IMR-90 (cell line): ENCODE measurements at regions not wholly inside any gene's neighbourhood (a gene's known extent, or its start where the extent isn't known, plus 50 kb on each side); places are given as distances from the start of the nearest gene placed in this dataset.

Source experiments
- ATAC-seq: fragments of 200-7000 bp; cut with Tn5 transposase; 2 replicates; pipeline ENCODE4 v1.9.1; 2020; ENCODE audit warnings: low read depth, mild to moderate bottlenecking, moderate library complexity
- BruUV-seq: library from RNA; stranded (reverse); fragments of 400-500 nt; replicated peaks from 2 replicates; lab custom pipeline; 2021; lab: Mats Ljungman, UMichigan
- CTCF ChIA-PET: fragments of 300-600 bp; formaldehyde crosslinking; extraction: SDS; loops from one replicate; lab custom pipeline; 2021; ENCODE audit warnings: antibody characterized with exemption; lab: Yijun Ruan, JAX
- POLR2A ChIA-PET: fragments of 300-600 bp; sonication (Branson Sonifier 250); formaldehyde crosslinking; loops from one replicate; lab custom pipeline; 2022; ENCODE audit warnings: antibody characterized with exemption; ENCODE audit not compliant: unreplicated experiment; lab: Charles Lee
- DNase-seq: peaks from one replicate; pipeline ENCODE4 v3.0.0; 2013
- H2AFZ ChIP-seq: replicated peaks from 2 replicates; pipeline ENCODE3; 2013; ENCODE audit warnings: low read length, mild to moderate bottlenecking; ENCODE audit not compliant: poor library complexity
- H2AK5ac ChIP-seq: 2 replicates; pipeline ENCODE4 v1.6.1; 2013; ENCODE audit warnings: low read depth, low read length, inconsistent platforms
- H2AK9ac ChIP-seq: replicated peaks from 2 replicates; pipeline ENCODE3; 2013; ENCODE audit warnings: mild to moderate bottlenecking, low read depth, low read length, moderate library complexity; ENCODE audit not compliant: poor library complexity
- H2BK120ac ChIP-seq: 2 replicates; pipeline ENCODE4 v1.6.1; 2013; ENCODE audit warnings: low read depth, low read length, inconsistent platforms
- H2BK15ac ChIP-seq: 3 replicates; pipeline ENCODE4 v1.6.1; 2013; ENCODE audit warnings: low read depth, low read length, inconsistent platforms
- H2BK20ac ChIP-seq: 2 replicates; pipeline ENCODE4 v1.6.1; 2013; ENCODE audit warnings: low read depth, mild to moderate bottlenecking, inconsistent platforms, low read length, moderate library complexity
- H2BK5ac ChIP-seq: 2 replicates; pipeline ENCODE4 v1.6.1; 2013; ENCODE audit warnings: mild to moderate bottlenecking, low read depth, low read length, inconsistent platforms; ENCODE audit not compliant: poor library complexity, severe bottlenecking
- H3K14ac ChIP-seq: replicated peaks from 2 replicates; pipeline ENCODE4 v1.6.1; 2013; ENCODE audit warnings: low read depth, low read length, inconsistent platforms
- H3K18ac ChIP-seq: 2 replicates; pipeline ENCODE4 v1.6.1; 2013; ENCODE audit warnings: low read depth, low read length, control low read depth
- H3K23ac ChIP-seq: 2 replicates; pipeline ENCODE4 v1.6.1; 2013; ENCODE audit warnings: low read depth, low read length, inconsistent platforms
- H3K27ac ChIP-seq: 2 replicates; pipeline ENCODE4 v1.5.1; 2013; ENCODE audit warnings: mild to moderate bottlenecking, control low read depth, low read length; ENCODE audit not compliant: insufficient read depth
- H3K27me3 ChIP-seq: 2 replicates; pipeline ENCODE4 v1.6.1; 2013; ENCODE audit warnings: low read length; ENCODE audit not compliant: control insufficient read depth, insufficient read depth
- H3K36me3 ChIP-seq: 2 replicates; pipeline ENCODE4 v1.6.1; 2013; ENCODE audit warnings: low read length, mixed read lengths; ENCODE audit not compliant: control insufficient read depth, insufficient read depth
- H3K4ac ChIP-seq: 2 replicates; pipeline ENCODE4 v1.6.1; 2013; ENCODE audit warnings: low read depth, low read length, inconsistent platforms
- H3K4me1 ChIP-seq: 2 replicates; pipeline ENCODE4 v1.6.1; 2013; ENCODE audit warnings: low read length, mixed read lengths; ENCODE audit not compliant: control insufficient read depth, insufficient read depth
- H3K4me2 ChIP-seq: 2 replicates; pipeline ENCODE4 v1.6.1; 2013; ENCODE audit warnings: low read depth, mild to moderate bottlenecking, control low read depth, low read length, moderate library complexity
- H3K4me3 ChIP-seq: 2 replicates; pipeline ENCODE4 v1.5.1; 2013; ENCODE audit warnings: low read depth, mild to moderate bottlenecking, control low read depth, low read length, moderate library complexity; ENCODE audit not compliant: insufficient read depth
- H3K56ac ChIP-seq: 2 replicates; pipeline ENCODE4 v1.6.1; 2013; ENCODE audit warnings: low read length, inconsistent platforms; ENCODE audit not compliant: insufficient read depth; ENCODE audit errors: extremely low read depth
- H3K79me1 ChIP-seq, 2 experiments: 2 replicates each; pipeline ENCODE4 v1.6.1; 2013; ENCODE audit warnings: low read length in 2 of 2, inconsistent platforms in 1 of 2, low read depth in 1 of 2
- H3K9ac ChIP-seq: 2 replicates; pipeline ENCODE4 v1.6.1; 2013; ENCODE audit warnings: low read depth, low read length, control low read depth
- H3K9me1 ChIP-seq: 2 replicates; pipeline ENCODE4 v1.6.1; 2013; ENCODE audit warnings: low read length, inconsistent platforms; ENCODE audit not compliant: insufficient read depth
- H3K9me3 ChIP-seq: 2 replicates; pipeline ENCODE4 v1.6.1; 2013; ENCODE audit warnings: low read length; ENCODE audit not compliant: control insufficient read depth, insufficient read depth
- H4K20me1 ChIP-seq: 2 replicates; pipeline ENCODE4 v1.6.1; 2013; ENCODE audit warnings: low read length, inconsistent platforms; ENCODE audit not compliant: insufficient read depth
- H4K5ac ChIP-seq: 2 replicates; pipeline ENCODE4 v1.6.1; 2013; ENCODE audit warnings: mild to moderate bottlenecking, low read depth, low read length, control low read depth
- H4K8ac ChIP-seq, 2 experiments: 2 replicates each; pipeline ENCODE4 v1.6.1; 2013; ENCODE audit warnings: low read depth in 2 of 2, low read length in 2 of 2, control low read depth in 1 of 2, inconsistent platforms in 1 of 2
- H4K91ac ChIP-seq: 2 replicates; pipeline ENCODE4 v1.6.1; 2013; ENCODE audit warnings: low read depth, low read length, inconsistent platforms; ENCODE audit not compliant: insufficient read depth
- BHLHE40 ChIP-seq: fragments of 150-350 bp; IDR thresholded peaks from 2 replicates; pipeline ENCODE4 v1.6.1; 2016; ENCODE audit warnings: mild to moderate bottlenecking, low read depth, low read length
- CEBPB ChIP-seq: IDR thresholded peaks from 2 replicates; pipeline ENCODE4 v1.6.1; 2012; ENCODE audit warnings: low read depth, low read length, improper control_type of control experiment
- CHD1 ChIP-seq: IDR thresholded peaks from 2 replicates; pipeline ENCODE4 v1.6.1; 2012; ENCODE audit warnings: low read depth, low read length, improper control_type of control experiment
- CTCF ChIP-seq: conservative IDR thresholded peaks from 2 replicates; pipeline ENCODE4 v1.5.1; 2012; ENCODE audit warnings: mild to moderate bottlenecking, low read depth, low read length, improper control_type of control experiment
- ELK1 ChIP-seq: fragments of 150-350 bp; IDR thresholded peaks from 2 replicates; pipeline ENCODE4 v1.6.1; 2016; ENCODE audit warnings: low read depth, mild to moderate bottlenecking, low read length, moderate library complexity, borderline replicate concordance
- FOS ChIP-seq: fragments of 150-350 bp; IDR thresholded peaks from 2 replicates; pipeline ENCODE4 v1.6.1; 2016; ENCODE audit warnings: low read depth, low read length
- MAFK ChIP-seq: IDR thresholded peaks from 2 replicates; pipeline ENCODE4 v1.6.1; 2012; ENCODE audit warnings: low read depth, low read length, improper control_type of control experiment
- MAZ ChIP-seq: IDR thresholded peaks from 2 replicates; pipeline ENCODE4 v1.6.1; 2012; ENCODE audit warnings: low read depth, mild to moderate bottlenecking, low read length, improper control_type of control experiment, moderate library complexity, borderline replicate concordance
- MXI1 ChIP-seq: IDR thresholded peaks from 2 replicates; pipeline ENCODE4 v1.6.1; 2012; ENCODE audit warnings: low read depth, mild to moderate bottlenecking, low read length, moderate library complexity, borderline replicate concordance
- NFE2L2 ChIP-seq: fragments of 150-350 bp; IDR thresholded peaks from 2 replicates; pipeline ENCODE4 v1.6.1; 2016; ENCODE audit warnings: low read depth, mild to moderate bottlenecking, low read length
- POLR2A ChIP-seq: IDR thresholded peaks from 2 replicates; pipeline ENCODE4 v1.6.1; 2012; ENCODE audit warnings: mild to moderate bottlenecking, low read depth, low read length
- RAD21 ChIP-seq: IDR thresholded peaks from 2 replicates; pipeline ENCODE4 v1.6.1; 2012; ENCODE audit warnings: low read length, improper control_type of control experiment
- RCOR1 ChIP-seq: IDR thresholded peaks from 2 replicates; pipeline ENCODE4 v1.6.1; 2012; ENCODE audit warnings: mild to moderate bottlenecking, low read length, improper control_type of control experiment; ENCODE audit not compliant: insufficient replicate concordance
- RFX5 ChIP-seq: IDR thresholded peaks from 2 replicates; pipeline ENCODE4 v1.8.0; 2012; ENCODE audit warnings: low read depth, mild to moderate bottlenecking, low read length, moderate library complexity
- SMC3 ChIP-seq: fragments of 150-350 bp; IDR thresholded peaks from 2 replicates; pipeline ENCODE4 v1.6.1; 2016; ENCODE audit warnings: low read depth, mild to moderate bottlenecking, antibody characterized with exemption, low read length, moderate library complexity
- USF2 ChIP-seq: fragments of 150-350 bp; IDR thresholded peaks from 2 replicates; pipeline ENCODE4 v1.6.1; 2017; ENCODE audit warnings: mild to moderate bottlenecking, antibody characterized with exemption, low read length, low read depth
- dilution Hi-C: fragments of 300-500 bp; cut with HindIII; formaldehyde crosslinking; loops from one replicate; pipeline ENCODE4 v1.14.3; 2018; ENCODE audit warnings: low sequenced_read_pairs; ENCODE audit not compliant: unreplicated experiment
- in situ Hi-C: fragments of 300-500 bp; cut with MboI; formaldehyde crosslinking; loops from 3 replicates; pipeline ENCODE4 v1.14.3; 2019; ENCODE audit warnings: low sequenced_read_pairs, inconsistent platforms, mixed read lengths
- intact Hi-C: fragments of 100-400 bp; cut with micrococcal nuclease; formaldehyde crosslinking; loops from 2 replicates; pipeline ENCODE4 v1.10.0; 2022

- POLR2A ChIA-PET = no interaction called here
- Histone ChIP-seq H2BK5ac (no peak overlapping the region), H2BK120ac (no peak overlapping the region), H3K4ac (no peak overlapping the region), H3K9me3 (peaks cover 9% of the 10 kb centered on the region), H4K8ac (no peak overlapping the region), H3K79me1 (no peaks in the 10 kb centered on the region), H3K14ac (no peak overlapping the region), H2AK5ac (no peak overlapping the region), H3K27me3 (no peaks in the 10 kb centered on the region), H3K4me2 (no peak overlapping the region), H4K91ac (no peak overlapping the region), H3K27ac (no peak overlapping the region), H2AK9ac (no peak overlapping the region), H2AFZ (no peak overlapping the region), H3K18ac (no peak overlapping the region), H3K36me3 (no peaks in the 10 kb centered on the region), H3K9ac (no peak overlapping the region), H3K9me1 (no peaks in the 10 kb centered on the region), H3K4me1 (no peaks in the 10 kb centered on the region), H2BK20ac (no peak overlapping the region), H2BK15ac (no peak overlapping the region), H3K4me3 (no peak overlapping the region), H3K56ac (no peak overlapping the region), H4K5ac (no peak overlapping the region), H4K20me1 (no peaks in the 10 kb centered on the region), H3K23ac (no peak overlapping the region)
- in situ Hi-C loops (no loop called here), dilution Hi-C loops (no loop called here), intact Hi-C loops (no loop called here)
- no peak for DNase-seq
- CTCF ChIA-PET = no interaction called here
- no peak for TF ChIP-seq RAD21
- TF ChIP-seq CTCF = no peak
- no peak for TF ChIP-seq RFX5
- no peak for TF ChIP-seq RCOR1
- no peak for TF ChIP-seq MXI1
- TF ChIP-seq FOS = no peak
- no peak for TF ChIP-seq USF2
- TF ChIP-seq SMC3 = no peak
- TF ChIP-seq MAZ = no peak
- no peak for TF ChIP-seq ELK1
- TF ChIP-seq CEBPB = no peak
- TF ChIP-seq CHD1 = no peak
- no peak for TF ChIP-seq NFE2L2
- no peak for TF ChIP-seq BHLHE40
- TF ChIP-seq MAFK = no peak
- no peak for TF ChIP-seq POLR2A
- no peak for ATAC-seq
- no TSS peak for BruUV-seq
These were observed 80.0 kb upstream of the AGBL1 start for GRCh38 chr15:85999658-86000057.
